C4-2B (cell line): ENCODE measurements at regions not wholly inside any gene's neighbourhood (a gene's known extent, or its start where the extent isn't known, plus 50 kb on each side); places are given as distances from the start of the nearest gene placed in this dataset.

Experiments used
- H3K27ac ChIP-seq: fragments of 450-650 bp; 2 replicates; pipeline ENCODE4 v1.5.1; 2017
- CTCF ChIP-seq: fragments of 450-650 bp; conservative IDR thresholded peaks from 2 replicates; pipeline ENCODE4 v1.5.1; 2017; ENCODE audit warnings: mild to moderate bottlenecking
- ZFX ChIP-seq: fragments of 450-650 bp; IDR thresholded peaks from 2 replicates; pipeline ENCODE4 v1.6.1; 2017

GRCh38 chr5:142375944-142376411 is 51.2 kb upstream of the SPRY4 start:
- no peak overlapping the region for H3K27ac ChIP-seq

More at GRCh38 chr5:142375944-142376411, 51.2 kb upstream of the SPRY4 start:
- TF ChIP-seq ZFX (no peak), CTCF (no peak)
